ENCODE measurements at regions not wholly inside any gene's neighbourhood (a gene's known extent, or its start where the extent isn't known, plus 50 kb on each side); places are given as distances from the start of the nearest gene placed in this dataset.
"Not testable (repeated sequence)": the region's sequence is repeated elsewhere in the genome, so short reads cannot be mapped to it uniquely, and the experiment has no call there.

DNA sequence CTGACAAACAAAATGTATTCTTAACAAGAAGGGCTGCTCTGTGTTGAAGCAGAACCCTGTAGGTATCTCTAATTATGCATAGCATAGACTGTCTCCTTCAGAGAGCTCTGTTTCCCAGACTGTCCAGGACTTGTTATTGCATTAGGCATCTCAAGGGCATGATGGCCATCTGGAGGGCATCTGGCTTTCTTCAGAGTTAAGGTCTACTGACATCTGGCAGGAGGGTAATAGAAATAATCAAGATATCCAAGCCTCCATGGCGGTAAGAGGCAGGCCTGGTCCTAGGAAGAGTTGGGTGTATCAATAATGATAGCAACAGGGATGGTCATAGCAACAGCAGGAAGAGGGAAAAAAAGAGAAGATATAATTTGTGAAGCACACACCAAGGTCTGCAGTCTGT lies 161.2 kb downstream of the TTC8 start:
- DNase-seq (ENCODE audit: low read depth), result no peak

DNA sequence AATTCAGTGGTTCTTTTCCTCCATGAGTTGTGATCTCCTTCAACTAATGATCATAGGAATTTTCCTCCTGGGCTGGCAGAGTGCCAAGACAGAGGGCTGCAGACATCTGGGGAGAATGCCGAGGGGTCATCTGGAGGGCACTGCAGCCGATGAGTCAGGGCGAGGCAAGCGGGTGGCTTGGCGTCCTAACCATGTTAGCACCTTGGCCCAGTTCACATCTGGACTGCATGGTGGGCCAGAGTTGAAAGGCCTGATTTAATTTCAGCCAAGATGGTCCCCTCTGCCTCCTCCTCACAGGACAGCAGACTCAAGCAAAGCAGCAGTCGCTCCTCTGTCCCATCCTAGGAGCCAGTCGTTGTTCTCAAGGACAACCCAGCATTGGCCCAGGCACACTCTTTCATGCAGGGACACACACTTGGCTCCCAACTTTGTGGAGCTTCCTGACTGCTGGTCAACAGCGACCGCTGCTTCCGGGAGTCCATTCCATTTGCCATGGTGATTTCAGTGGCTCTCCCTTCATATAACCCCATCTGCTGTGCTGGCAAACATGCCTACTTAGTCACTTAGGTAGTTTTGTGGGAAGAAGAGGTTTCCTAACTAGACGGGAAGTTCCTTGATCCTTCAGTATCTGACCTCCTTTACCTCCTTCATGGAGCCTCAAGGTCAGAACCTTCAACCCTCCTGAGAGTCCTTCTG lies 161.8 kb downstream of the TTC8 start:
- DNase-seq (ENCODE audit: low read depth), result no peak

DNA sequence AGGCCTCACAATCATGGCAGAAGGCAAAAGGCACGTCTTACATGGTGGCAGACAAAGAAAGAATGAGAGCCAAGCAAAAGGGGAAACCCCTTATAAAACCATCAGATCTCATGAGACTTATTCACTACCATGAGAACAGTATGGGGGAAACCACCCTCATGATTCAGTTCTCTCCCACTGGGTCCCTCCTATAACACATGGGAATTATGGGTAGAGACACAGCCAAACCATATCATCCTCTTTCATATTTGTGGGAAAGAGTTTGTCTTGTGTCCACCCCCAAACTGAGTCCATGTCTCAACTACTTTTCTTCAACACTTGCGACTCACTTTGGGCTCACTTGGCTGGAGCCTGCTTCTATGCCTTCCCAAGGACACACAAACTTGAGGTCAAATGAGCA lies 162.5 kb downstream of the TTC8 start:
- DNase-seq (ENCODE audit: low read depth), result not testable (repeated sequence)

DNA sequence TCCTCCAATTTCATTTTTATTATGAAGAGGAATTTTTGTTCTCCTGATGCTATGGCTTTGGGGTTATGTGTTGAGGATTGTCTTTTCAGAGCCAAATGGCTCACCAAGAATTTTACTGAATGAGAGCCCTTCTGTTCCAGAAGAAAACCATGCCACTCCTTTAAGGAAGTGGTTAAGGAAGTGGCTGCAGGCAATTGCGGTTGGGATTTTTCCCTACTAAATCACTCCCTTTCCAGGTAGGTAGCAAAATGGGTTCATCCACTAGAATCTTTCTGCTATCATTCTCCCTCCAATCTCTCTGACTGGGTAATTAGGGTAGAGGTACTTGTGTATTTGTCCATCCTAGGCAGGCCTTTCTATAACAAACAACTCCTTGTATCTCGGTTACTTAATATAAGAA lies 163.1 kb downstream of the TTC8 start:
- DNase-seq (ENCODE audit: low read depth), result no peak

DNA sequence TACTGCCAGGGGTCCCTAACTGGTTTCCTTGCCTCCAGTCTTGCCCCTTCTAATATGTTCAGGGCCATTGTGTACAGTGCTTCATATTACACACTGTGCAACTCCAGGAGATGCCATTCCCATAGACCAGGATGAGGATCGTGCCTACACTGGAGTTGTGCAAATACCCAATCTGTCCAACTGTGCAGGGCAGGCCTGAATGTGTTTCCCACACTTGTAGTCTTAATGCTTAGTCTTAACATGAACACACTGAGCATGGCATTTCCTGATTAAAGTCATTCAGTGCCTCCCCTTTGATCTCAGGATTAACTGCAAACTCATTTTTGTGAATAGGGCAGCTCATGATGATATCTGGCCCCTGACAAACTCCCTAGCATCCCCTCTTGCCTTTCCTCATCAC lies 165.5 kb downstream of the TTC8 start:
- no peak for DNase-seq (ENCODE audit: low read depth)

DNA sequence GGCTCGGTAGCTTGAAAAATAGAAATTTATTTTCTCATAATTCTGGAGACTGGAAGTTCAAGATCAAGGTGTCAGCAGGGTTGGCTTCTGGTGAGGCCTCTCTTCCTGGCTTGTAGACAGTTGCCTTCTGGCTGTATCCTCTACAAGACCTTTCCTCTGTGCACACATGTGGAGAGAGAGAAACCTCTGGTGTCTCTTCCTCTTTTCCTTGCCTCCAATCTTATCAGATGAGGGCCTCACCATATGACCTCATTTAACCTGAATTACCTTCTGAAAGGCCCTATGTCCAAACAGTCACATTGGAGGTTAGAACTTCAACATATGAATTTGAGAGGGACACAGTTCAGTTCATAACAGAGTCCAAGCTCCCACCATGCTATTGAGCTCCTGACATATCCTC lies 166.4 kb downstream of the TTC8 start:
- DNase-seq (ENCODE audit: low read depth), result no peak

DNA sequence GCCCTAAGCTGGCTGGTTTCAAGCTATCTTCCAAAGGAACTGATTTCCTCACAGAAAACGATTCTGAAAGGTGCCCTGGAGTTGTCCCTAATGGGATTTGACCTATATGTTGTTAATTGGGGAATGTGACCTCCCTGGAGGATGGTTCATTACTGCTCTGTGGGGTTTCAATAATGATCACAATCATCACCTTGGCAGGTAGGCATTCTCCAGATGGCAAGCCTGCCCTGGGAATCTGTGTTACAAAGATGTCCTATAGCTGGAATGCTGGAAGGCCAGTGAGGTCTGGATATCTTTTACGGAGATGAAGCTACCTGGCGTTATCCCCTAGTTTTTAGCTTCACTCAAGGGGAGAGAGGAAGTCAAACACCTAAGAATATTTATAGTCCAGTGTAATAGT lies 167.6 kb downstream of the TTC8 start:
- DNase-seq (ENCODE audit: low read depth), result no peak

DNA sequence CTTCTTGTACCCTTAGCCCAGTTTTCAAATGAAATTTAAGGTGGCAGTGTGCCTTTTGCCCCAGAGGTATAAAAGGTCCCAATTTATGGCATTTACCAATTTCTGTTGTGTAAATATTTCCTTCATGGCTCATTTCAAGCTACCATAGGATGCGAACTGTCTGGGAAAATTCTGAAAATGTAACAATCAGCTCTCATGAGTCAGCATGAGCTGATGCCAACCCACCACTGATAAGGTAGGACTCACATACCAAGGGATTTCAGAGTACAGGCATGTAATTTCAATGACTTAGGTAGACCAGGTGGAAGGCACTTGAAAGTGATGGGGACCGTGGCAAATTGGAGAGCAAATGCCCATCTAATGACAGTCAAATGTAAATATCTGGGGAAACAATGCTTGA lies 169.5 kb downstream of the TTC8 start:
- DNase-seq (ENCODE audit: low read depth), result no peak

DNA sequence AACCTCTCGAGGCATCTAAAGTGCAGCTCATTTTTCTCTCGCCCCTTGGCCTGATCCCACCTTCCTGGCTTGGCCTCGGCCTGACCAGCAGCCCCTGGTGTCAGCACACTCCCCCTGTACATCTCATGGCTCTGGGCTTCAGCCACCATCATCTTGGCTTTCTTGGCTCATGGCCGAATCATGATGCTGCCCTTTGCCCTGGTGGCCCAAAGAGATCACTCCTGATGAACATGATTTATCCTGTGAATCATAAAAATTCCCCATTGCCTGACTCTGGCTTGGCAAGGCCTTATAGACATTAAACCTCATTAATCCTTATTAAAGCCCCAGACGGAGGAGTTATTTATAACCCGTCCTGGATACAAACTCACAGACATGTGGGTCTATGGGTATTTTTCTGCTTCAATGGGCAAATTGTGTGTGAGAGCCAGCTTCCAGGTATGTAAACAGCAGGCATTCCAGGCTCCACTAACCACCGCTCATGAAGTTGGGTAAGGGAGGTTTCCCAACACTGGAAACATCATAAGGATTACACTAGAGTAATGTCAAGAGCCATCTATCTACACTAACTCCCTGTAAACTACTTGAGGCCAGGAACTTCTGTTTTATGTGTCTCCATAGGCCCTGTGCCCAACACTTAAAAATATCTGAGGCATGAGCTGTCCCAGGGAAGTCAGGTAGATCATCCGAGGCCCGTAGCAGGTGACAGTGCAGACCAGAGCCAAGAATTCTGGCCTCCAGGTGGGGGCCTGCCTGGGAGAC lies 171.2 kb downstream of the TTC8 start:
- DNase-seq (ENCODE audit: low read depth), result no peak

DNA sequence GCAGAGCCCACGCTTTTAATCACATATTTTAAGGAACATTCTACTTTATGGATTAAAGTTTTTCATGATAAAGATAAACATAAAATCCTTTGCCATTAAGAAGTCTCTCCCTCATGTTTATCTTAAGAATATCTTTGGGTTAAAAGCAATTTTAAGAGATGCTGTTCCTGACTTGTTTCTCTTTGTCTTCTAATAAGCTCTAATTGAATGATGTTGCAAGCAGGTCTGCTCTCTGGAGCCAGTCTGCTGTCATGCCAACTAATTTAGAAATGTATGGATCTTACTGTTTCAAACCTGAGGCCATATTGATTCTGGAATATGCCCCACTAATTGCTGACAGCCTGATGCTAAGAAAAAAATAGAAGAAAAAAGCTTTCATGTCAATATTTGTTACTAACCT lies 173.6 kb downstream of the TTC8 start:
- DNase-seq (ENCODE audit: low read depth), result no peak

DNA sequence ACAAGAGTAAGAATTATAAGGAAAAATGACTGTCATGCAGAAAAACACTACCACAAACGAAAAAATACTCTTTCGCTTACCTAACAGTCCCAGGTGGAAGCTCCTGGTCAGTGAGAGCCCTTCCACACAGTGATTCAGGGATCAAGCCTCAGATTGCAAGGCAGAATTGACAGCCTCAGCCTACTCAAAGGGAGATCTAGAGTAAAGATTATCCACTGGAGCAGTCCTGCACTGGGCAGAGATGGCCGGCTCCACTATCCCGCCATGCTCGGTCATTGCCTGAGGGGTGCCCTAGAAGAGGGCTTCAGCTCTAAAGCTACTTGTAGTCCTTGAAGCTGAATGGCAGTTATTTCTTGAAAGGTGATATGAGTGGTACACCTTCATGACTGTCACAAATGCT lies 174.7 kb downstream of the TTC8 start:
- DNase-seq (ENCODE audit: low read depth), result no peak

DNA sequence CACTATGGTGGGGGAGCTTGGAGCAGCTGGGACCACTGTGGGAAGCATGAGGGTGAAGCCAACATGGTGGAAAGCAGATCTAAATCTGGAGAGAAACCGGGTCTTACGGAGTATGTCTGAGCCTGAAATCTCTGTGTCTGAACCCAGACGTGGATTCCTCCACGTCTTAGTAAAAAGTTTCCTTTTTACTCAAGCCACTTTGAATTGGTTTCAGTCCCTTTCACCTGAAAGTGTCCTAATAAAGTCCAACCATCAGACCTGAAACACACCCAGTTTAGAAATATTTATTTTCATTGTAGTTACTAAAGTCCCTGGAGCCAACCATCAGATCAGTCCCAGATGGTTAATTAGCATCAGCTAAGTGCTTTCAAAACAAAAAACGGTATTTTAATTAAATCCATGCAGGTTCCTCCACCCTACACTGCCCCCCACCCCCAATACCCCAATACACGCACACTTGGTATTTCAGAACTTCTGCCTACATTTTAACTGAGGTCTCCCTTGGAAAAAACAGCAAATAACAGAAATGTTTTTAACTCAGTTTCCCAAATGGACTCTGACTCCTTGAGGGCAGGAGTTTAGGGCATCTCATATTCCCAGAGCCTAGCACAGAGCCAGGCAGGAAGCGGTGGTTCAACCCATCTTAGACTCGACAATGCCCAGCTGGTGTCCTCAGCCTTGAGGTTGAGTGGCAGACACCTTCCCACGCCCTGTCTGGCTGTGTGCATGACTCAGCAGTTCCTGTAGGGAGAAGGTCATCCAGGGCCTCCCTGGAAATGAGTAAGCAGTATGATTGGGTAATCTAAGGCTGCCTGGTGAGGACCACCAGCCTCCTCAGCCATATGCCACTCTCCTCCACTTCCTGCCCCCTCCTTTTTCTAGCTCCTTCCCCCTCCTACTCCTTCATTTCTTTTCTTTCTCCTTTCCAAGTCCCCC lies 175.8 kb downstream of the TTC8 start:
- peak; percentile 79 for DNase-seq (ENCODE audit: low read depth)

DNA sequence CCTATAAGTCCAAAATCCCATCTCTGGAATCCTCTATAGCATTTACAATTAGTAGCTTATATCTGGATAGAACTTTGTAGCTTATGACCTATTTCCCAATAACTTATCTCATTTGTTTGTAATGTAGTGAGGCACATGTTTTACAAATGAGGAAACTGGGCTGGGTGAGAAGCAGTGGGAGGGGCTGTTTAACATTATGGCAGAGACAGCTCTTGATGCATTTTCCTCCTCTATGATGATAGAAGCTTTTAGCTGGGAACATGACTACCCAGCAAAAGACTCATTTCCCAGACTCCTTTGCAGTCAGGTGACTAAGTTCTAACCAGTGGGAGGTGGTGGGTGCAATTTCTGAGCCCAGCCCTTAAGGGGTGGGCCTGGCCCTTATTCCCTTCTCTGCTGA lies 179.7 kb downstream of the TTC8 start:
- no peak for DNase-seq (ENCODE audit: low read depth)

DNA sequence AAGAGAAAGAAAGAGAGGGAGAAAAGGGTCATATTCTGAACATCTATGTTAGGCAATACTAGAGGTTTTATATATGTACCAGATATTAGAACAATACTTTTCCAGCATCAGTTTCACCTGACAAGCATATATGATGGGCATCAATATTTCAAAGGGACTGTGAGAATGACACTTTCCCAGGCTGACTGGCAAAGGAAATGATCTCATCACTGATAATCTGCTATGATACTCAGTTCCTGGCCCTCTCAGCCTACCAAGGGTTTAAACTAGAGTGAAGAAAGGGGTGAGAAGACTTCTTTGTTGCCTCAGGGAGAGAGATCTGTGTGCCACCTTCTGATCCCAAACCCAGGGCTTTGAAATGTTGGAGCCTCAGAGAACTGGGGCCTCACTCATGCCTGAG lies 183.5 kb downstream of the TTC8 start:
- DNase-seq (ENCODE audit: low read depth), result no peak

DNA sequence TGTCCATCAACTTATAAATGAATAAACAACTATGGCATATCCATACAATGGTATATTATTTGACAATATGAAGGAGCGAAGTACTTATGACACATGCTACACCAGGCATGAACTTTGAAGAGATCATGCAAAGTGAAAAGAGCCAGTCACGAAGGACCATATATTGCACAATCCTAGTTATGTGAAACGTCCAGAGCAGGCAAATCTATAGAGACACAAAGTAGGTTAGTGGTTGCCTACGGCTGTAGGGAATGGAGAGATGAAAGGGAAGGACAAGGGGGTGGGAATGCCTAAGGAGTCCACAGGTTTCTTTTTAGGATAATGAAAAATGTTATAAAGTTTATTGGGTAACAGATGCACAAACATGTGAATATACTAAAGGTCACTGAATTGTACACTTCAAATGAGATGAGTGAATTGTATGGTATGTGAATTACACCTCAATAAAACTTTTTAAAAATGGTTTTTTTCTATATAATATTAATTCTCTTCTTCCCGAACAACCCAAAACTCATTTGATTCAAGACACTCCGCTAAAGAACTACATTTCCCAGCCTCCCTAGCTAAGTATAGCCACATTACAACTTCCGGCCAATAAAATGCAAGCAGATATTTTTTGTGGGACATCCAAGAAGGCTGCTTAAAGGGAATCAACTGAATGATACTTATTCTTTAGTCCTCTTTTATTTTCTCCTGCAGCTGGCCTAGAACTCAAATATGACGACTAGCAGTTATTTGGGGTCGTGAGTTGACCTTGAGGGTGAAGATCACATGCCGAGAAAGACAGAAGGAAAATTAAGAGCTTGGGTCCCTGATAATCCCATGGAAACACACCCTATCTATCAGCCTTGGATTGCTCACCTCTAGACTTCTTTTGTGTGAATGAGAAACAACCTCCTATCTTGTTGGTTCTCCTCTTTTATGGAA lies 187.2 kb downstream of the TTC8 start:
- DNase-seq (ENCODE audit: low read depth), result no peak

DNA sequence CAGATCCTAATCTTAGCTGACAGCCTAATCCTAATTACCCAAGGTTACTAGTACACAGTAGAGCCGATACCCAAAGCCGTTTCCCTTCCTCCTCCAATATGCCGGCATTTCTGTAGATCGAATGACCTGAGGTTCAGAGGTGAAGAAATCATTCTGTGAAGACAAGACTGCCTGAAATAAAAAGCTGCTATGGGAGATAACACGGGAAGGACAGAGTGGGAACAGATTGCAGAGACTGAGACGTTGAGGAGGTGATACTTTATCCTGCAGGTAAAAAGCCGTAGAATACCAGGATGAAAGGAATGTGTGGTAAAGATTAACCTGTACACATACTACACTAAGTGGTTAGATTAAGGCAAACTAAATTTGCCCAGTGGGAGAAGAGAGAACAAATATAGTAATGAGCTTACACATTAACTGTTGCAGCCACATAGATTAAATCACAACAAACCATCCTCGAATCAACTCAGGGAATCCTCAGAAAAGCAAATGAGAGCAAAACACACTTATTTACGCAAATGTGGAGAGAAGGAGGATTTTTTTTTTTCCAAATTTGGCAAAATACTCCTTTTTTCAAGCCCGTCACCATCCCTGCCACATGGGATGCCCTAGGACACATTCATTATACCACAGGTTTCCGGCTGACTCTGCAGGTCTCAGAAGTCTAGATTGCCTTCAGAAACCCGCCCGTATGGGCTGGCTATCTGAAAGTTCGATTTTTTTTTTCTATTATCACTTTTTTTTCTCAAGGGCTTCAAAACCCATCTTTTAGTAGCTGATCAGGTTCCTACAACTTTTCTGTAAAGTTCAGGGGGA lies 188.0 kb downstream of the TTC8 start:
- no peak for DNase-seq (ENCODE audit: low read depth)

DNA sequence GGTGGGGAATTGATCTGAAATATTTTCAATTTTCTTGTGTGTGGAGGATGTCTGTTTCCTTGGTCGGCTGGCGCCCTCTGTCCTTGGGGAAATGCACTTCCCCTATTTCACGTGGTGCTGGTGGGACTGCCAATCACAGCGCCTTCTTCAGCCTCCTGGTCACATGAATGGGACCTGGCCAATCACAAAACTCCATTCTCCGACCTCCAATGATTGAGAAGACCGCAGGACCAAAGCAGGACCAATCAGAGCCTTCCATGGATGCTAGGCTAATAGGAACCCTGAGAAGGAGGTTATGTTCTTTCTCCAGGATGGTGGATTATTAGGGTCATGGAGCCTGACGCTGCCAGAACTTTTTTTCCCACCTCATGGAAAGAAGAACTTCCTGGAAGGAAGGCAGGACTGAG lies 188.7 kb downstream of the TTC8 start:
- DNase-seq (ENCODE audit: low read depth), result no peak

DNA sequence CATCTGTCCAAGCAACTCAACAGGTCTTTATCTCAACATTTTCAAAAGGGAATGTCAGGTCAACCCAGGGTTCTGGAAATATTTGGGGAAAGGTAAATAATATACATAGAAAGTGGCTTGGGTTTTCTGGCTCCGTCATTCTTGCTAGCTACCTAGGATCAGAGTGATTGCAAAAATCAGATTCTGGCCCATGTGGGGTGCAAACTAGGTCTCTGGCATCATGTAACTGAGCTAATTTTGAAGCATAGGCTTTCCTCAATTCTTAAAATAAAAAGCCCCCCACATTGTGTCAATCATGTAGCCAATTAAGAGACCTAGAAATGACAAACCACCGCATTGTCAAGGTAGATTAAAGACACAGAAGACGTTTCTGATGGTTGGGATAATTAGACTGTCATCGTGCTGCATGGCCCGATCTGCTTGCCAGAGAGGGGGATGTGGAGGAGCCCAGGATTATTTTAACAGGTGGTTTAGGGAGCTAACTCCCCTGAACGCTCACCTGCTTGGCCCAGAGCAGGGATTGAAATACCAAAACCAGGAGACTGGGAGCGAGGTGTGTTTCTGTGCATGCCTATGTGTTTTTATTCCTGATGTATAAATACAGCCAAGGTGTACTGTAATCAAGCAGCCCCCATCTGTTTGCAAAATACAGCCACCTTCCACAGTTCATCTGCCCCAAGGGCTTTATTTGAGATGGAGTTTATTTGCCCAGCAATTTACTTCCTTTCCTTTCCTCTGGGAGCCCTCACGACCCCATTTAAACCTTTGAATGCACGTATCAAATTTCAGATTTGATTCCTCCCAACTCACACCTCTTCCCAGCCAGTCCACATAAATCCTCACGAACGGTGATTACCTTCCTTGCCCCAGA lies 189.5 kb downstream of the TTC8 start:
- DNase-seq (ENCODE audit: low read depth), result no peak

DNA sequence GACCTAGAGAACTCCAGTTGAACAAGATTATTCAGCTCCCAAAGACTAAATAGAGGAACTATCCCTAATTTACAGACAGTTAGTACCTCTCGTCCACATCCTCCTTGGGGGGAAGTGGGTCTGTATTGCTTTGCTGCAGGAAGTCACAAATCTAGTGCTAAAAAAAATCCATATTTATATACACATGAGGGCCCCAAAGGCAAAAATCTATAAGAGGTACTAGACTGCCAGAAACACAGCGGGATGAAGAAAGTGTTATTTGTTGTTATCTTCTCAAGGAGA lies 190.1 kb downstream of the TTC8 start:
- no peak for DNase-seq (ENCODE audit: low read depth)

DNA sequence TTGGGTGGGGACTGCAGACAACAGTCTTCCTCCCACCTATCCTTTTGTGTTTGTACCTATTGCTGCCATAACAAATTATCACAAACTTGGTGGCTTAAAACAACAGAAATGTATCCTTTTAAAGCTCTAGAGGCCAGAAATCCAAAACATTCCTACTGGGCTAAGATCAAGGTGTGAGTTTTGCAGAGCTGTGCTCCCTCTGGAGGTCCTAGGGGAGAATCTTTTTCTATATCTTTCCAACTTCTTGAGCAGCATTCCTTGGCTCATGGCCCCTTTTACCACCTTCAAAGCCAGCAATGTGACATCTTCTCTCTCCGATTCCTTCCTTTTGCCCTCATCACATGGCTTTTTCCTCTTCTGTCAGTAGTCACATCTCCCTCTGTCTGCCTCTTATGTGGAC lies 190.6 kb downstream of the TTC8 start:
- DNase-seq (ENCODE audit: low read depth), result no peak

All from HS-5 (cell line).